BLaER1 treated with 17β-estradiol and CSF1 and Interleukin-3, amounts not matched to agents 10 nM and 100 nM (cell line): ENCODE measurements at regions not wholly inside any gene's neighbourhood (a gene's known extent, or its start where the extent isn't known, plus 50 kb on each side); places are given as distances from the start of the nearest gene placed in this dataset.

Source experiments
- H3K27ac ChIP-seq, 11 experiments: shearing (Covaris generic); formaldehyde crosslinking; 2 replicates each; pipeline ENCODE4 v1.8.1; 2022
- H3K27me3 ChIP-seq, 11 experiments: shearing (Covaris generic); formaldehyde crosslinking; 2 replicates each; pipeline ENCODE4 v1.8.1; 2022
- H3K36me3 ChIP-seq, 11 experiments: shearing (Covaris generic); formaldehyde crosslinking; 2 replicates each; pipeline ENCODE4 v1.8.1; 2022
- H3K4me1 ChIP-seq, 10 experiments: shearing (Covaris generic); formaldehyde crosslinking; 2 replicates each; pipeline ENCODE4 v1.8.1; 2022
- H3K4me2 ChIP-seq, 11 experiments: shearing (Covaris generic); formaldehyde crosslinking; 2 replicates each; pipeline ENCODE4 v1.8.1; 2022
- H3K4me3 ChIP-seq, 10 experiments: shearing (Covaris generic); formaldehyde crosslinking; 2 replicates each; pipeline ENCODE4 v1.8.1; 2022
- H3K9ac ChIP-seq, 11 experiments: shearing (Covaris generic); formaldehyde crosslinking; 2 replicates each; pipeline ENCODE4 v1.8.1; 2022
- H3K9me3 ChIP-seq, 11 experiments: shearing (Covaris generic); formaldehyde crosslinking; replicated peaks in 1 of 11; 2 replicates each; pipeline ENCODE4 v1.8.1; 2022
- H4K20me1 ChIP-seq, 11 experiments: shearing (Covaris generic); formaldehyde crosslinking; 2 replicates each; pipeline ENCODE4 v1.8.1; 2022
- Cebpa-rat ChIP-seq, 11 experiments: shearing (Covaris generic); IDR thresholded peaks; 2 replicates each; pipeline ENCODE4 v1.8.1; 2022

GRCh38 chrX:87805829-87806490 is 288.4 kb downstream of the KLHL4 start:
- no peak overlapping the region for H3K4me3 ChIP-seq

GRCh38 chrX:87808576-87809243 is 291.1 kb downstream of the KLHL4 start:
- Histone ChIP-seq H3K4me3 (no peak overlapping the region), H3K9ac (no peak overlapping the region), H3K4me2 (no peak overlapping the region), H3K9me3 (peaks cover 0 to 9% (median 6%) of the 10 kb centered on the region in 11 experiments; a peak in 9 of 22 replicates), H3K27me3 (peaks cover 24 to 79% (median 69%) of the 10 kb centered on the region in 11 experiments), H4K20me1 (no peaks in the 10 kb centered on the region), H3K4me1 (no peaks in the 10 kb centered on the region), H3K27ac (no peak overlapping the region), H3K36me3 (no peaks in the 10 kb centered on the region)
- no peak for TF ChIP-seq Cebpa-rat (IDR thresholded peaks at IDR 0.05)

More at GRCh38 chrX:87805829-87806490, 288.4 kb downstream of the KLHL4 start:
- Histone ChIP-seq H3K9me3 (peaks cover 0 to 9% (median 6%) of the 10 kb centered on the region in 11 experiments; a peak in 9 of 22 replicates), H3K36me3 (no peaks in the 10 kb centered on the region), H3K27ac (no peak overlapping the region), H3K4me1 (no peaks in the 10 kb centered on the region), H3K4me2 (no peak overlapping the region), H4K20me1 (no peaks in the 10 kb centered on the region), H3K9ac (no peak overlapping the region), H3K27me3 (peaks cover 43 to 79% (median 72%) of the 10 kb centered on the region in 11 experiments)
- no peak for TF ChIP-seq Cebpa-rat (IDR thresholded peaks at IDR 0.05)

- no peak overlapping the region for H3K27ac ChIP-seq
- H3K4me3 ChIP-seq: no peak overlapping the region
- H4K20me1 ChIP-seq: no peaks in the 10 kb centered on the region
- H3K36me3 ChIP-seq: no peaks in the 10 kb centered on the region
- peaks cover 0 to 68% (median 55%) of the 10 kb centered on the region in 11 experiments; a peak in 20 of 22 replicates for H3K27me3 ChIP-seq
- H3K9ac ChIP-seq: no peak overlapping the region
- no peak for TF ChIP-seq Cebpa-rat (IDR thresholded peaks at IDR 0.05)
- H3K4me2 ChIP-seq: no peak overlapping the region
- peaks cover 0 to 7% (median 4%) of the 10 kb centered on the region in 11 experiments; a peak in 9 of 22 replicates for H3K9me3 ChIP-seq
- H3K4me1 ChIP-seq: no peaks in the 10 kb centered on the region
These were observed 296.0 kb downstream of the KLHL4 start for GRCh38 chrX:87813566-87813965.

GRCh38 chrX:87846956-87847355 is 329.4 kb downstream of the KLHL4 start:
- no peak overlapping the region for H3K27ac ChIP-seq
- H3K9ac ChIP-seq: no peak overlapping the region
- H3K4me2 ChIP-seq: no peak overlapping the region
- H3K27me3 ChIP-seq: peaks cover 21 to 95% (median 79%) of the 10 kb centered on the region in 11 experiments; a peak in 21 of 22 replicates
- TF ChIP-seq Cebpa-rat (IDR thresholded peaks at IDR 0.05): no peak
- H3K36me3 ChIP-seq: no peaks in the 10 kb centered on the region
- no peak overlapping the region for H3K4me3 ChIP-seq
- no peaks in the 10 kb centered on the region for H4K20me1 ChIP-seq
- peaks cover 5 to 21% (median 10%) of the 10 kb centered on the region in 11 experiments; a peak in 14 of 22 replicates for H3K9me3 ChIP-seq
- H3K4me1 ChIP-seq: no peaks in the 10 kb centered on the region

- Histone ChIP-seq H3K4me3 (no peak overlapping the region), H3K36me3 (no peaks in the 10 kb centered on the region), H3K9ac (no peak overlapping the region), H3K4me1 (peaks cover 0 to 7% (median 0%) of the 10 kb centered on the region in 10 experiments; a peak in 3 of 20 replicates), H3K27me3 (peaks cover 52 to 85% (median 81%) of the 10 kb centered on the region in 11 experiments), H3K4me2 (0 out of 22 replicates have a peak overlapping the region, but pooled peaks of 3 of the 11 experiments have one; percentile 1 to 8 (median 4)), H3K9me3 (peaks cover 0 to 6% (median 0%) of the 10 kb centered on the region in 11 experiments; a peak in 1 of 22 replicates), H3K27ac (no peak overlapping the region), H4K20me1 (no peaks in the 10 kb centered on the region; a peak in 1 of 22 replicates)
- TF ChIP-seq Cebpa-rat (IDR thresholded peaks at IDR 0.05): no peak
These were observed 355.8 kb downstream of the KLHL4 start for GRCh38 chrX:87873347-87873941.

GRCh38 chrX:87874043-87874442 is 356.4 kb downstream of the KLHL4 start:
- Histone ChIP-seq H4K20me1 (no peaks in the 10 kb centered on the region; a peak in 1 of 22 replicates), H3K4me3 (no peak overlapping the region), H3K4me2 (peak overlapping the region in 3 of 11 experiments; percentile 1 to 20 (median 4); a peak in 1 of 22 replicates), H3K4me1 (peaks cover 0 to 7% (median 0%) of the 10 kb centered on the region in 10 experiments; a peak in 3 of 20 replicates), H3K36me3 (no peaks in the 10 kb centered on the region), H3K9ac (no peak overlapping the region), H3K27ac (no peak overlapping the region), H3K9me3 (peaks cover 0 to 6% (median 0%) of the 10 kb centered on the region in 11 experiments; a peak in 1 of 22 replicates), H3K27me3 (peaks cover 48 to 85% (median 81%) of the 10 kb centered on the region in 11 experiments)
- TF ChIP-seq Cebpa-rat (IDR thresholded peaks at IDR 0.05): no peak

GRCh38 chrX:87878926-87879325 is 361.3 kb downstream of the KLHL4 start:
- peaks cover 0 to 5% (median 0%) of the 10 kb centered on the region in 10 experiments; a peak in 2 of 20 replicates for H3K4me1 ChIP-seq
- TF ChIP-seq Cebpa-rat (IDR thresholded peaks at IDR 0.05): no peak
- peaks cover 52 to 100% (median 92%) of the 10 kb centered on the region in 11 experiments for H3K27me3 ChIP-seq
- H3K9ac ChIP-seq: no peak overlapping the region
- peaks cover 0 to 6% (median 0%) of the 10 kb centered on the region in 11 experiments; a peak in 1 of 22 replicates for H3K9me3 ChIP-seq
- H3K27ac ChIP-seq: no peak overlapping the region
- H3K4me3 ChIP-seq: no peak overlapping the region
- no peak overlapping the region for H3K4me2 ChIP-seq
- no peaks in the 10 kb centered on the region for H3K36me3 ChIP-seq
- no peaks in the 10 kb centered on the region; a peak in 1 of 22 replicates for H4K20me1 ChIP-seq

GRCh38 chrX:87890437-87890836 is 372.8 kb downstream of the KLHL4 start:
- Histone ChIP-seq H3K36me3 (no peaks in the 10 kb centered on the region), H3K27me3 (peaks cover 50 to 100% (median 91%) of the 10 kb centered on the region in 11 experiments)
- TF ChIP-seq Cebpa-rat (IDR thresholded peaks at IDR 0.05): no peak

GRCh38 chrX:87895421-87895820 is 377.8 kb downstream of the KLHL4 start:
- Histone ChIP-seq H3K4me2 (no peak overlapping the region), H3K36me3 (no peaks in the 10 kb centered on the region), H3K9me3 (peaks cover 0 to 4% (median 0%) of the 10 kb centered on the region in 11 experiments; a peak in 5 of 22 replicates), H3K9ac (no peak overlapping the region), H3K27ac (no peak overlapping the region), H3K4me3 (no peak overlapping the region), H4K20me1 (no peaks in the 10 kb centered on the region; a peak in 1 of 22 replicates), H3K4me1 (no peaks in the 10 kb centered on the region), H3K27me3 (peaks cover 25 to 92% (median 79%) of the 10 kb centered on the region in 11 experiments)
- no peak for TF ChIP-seq Cebpa-rat (IDR thresholded peaks at IDR 0.05)

More at GRCh38 chrX:87890437-87890836, 372.8 kb downstream of the KLHL4 start:
- Histone ChIP-seq H3K9ac (no peak overlapping the region), H4K20me1 (no peaks in the 10 kb centered on the region; a peak in 1 of 22 replicates), H3K4me2 (no peak overlapping the region), H3K27ac (no peak overlapping the region), H3K4me3 (no peak overlapping the region), H3K9me3 (no peaks in the 10 kb centered on the region), H3K4me1 (no peaks in the 10 kb centered on the region)
